HFFc6 (cell line): ENCODE measurements at regions not wholly inside any gene's neighbourhood (a gene's known extent, or its start where the extent isn't known, plus 50 kb on each side); places are given as distances from the start of the nearest gene placed in this dataset.

Source experiments
- DNase-seq: peaks from one replicate; pipeline ENCODE4 v3.0.0-alpha.2; 2018
- H3K27ac Mint-ChIP-seq: 2 replicates; pipeline ENCODE4 v1.8.0; 2020; ENCODE audit warnings: mild to moderate bottlenecking, mixed read lengths
- H3K27me3 Mint-ChIP-seq: 2 replicates; pipeline ENCODE4 v1.8.0; 2021; ENCODE audit warnings: mild to moderate bottlenecking, moderate library complexity, mixed read lengths; ENCODE audit not compliant: insufficient read depth
- H3K36me3 Mint-ChIP-seq: 2 replicates; pipeline ENCODE4 v1.8.0; 2021; ENCODE audit warnings: low read depth, mixed read lengths
- H3K4me1 Mint-ChIP-seq: 2 replicates; pipeline ENCODE4 v1.8.0; 2020; ENCODE audit warnings: low read depth, mixed read lengths
- H3K4me3 Mint-ChIP-seq: 2 replicates; pipeline ENCODE4 v1.8.0; 2020; ENCODE audit warnings: mild to moderate bottlenecking, moderate library complexity, mixed read lengths
- H3K9me3 Mint-ChIP-seq: 2 replicates; pipeline ENCODE4 v1.8.0; 2020; ENCODE audit warnings: mild to moderate bottlenecking, mixed read lengths
- TF ChIP-seq, protein P1 (sequence below): fragments of 200-600 bp; sonication (generic); IDR thresholded peaks from 2 replicates; pipeline ENCODE4 v1.5.0; 2021; ENCODE audit warnings: antibody characterized with exemption, mild to moderate bottlenecking

- H3K9me3 Mint-ChIP-seq: peaks cover 18% of the 10 kb centered on the region
- no peaks in the 10 kb centered on the region for H3K4me1 Mint-ChIP-seq
- H3K27me3 Mint-ChIP-seq: no peaks in the 10 kb centered on the region; the same call in 1 of the 2 replicates
- TF ChIP-seq, protein P1, sequence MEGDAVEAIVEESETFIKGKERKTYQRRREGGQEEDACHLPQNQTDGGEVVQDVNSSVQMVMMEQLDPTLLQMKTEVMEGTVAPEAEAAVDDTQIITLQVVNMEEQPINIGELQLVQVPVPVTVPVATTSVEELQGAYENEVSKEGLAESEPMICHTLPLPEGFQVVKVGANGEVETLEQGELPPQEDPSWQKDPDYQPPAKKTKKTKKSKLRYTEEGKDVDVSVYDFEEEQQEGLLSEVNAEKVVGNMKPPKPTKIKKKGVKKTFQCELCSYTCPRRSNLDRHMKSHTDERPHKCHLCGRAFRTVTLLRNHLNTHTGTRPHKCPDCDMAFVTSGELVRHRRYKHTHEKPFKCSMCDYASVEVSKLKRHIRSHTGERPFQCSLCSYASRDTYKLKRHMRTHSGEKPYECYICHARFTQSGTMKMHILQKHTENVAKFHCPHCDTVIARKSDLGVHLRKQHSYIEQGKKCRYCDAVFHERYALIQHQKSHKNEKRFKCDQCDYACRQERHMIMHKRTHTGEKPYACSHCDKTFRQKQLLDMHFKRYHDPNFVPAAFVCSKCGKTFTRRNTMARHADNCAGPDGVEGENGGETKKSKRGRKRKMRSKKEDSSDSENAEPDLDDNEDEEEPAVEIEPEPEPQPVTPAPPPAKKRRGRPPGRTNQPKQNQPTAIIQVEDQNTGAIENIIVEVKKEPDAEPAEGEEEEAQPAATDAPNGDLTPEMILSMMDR: no peak
- no peaks in the 10 kb centered on the region for H3K36me3 Mint-ChIP-seq
- no peak overlapping the region for H3K4me3 Mint-ChIP-seq
- no peak overlapping the region for H3K27ac Mint-ChIP-seq
- DNase-seq: no peak
Observed at GRCh38 chr16:35195173-35195863, 1735.9 kb downstream of the TP53TG3F start.

DNA sequence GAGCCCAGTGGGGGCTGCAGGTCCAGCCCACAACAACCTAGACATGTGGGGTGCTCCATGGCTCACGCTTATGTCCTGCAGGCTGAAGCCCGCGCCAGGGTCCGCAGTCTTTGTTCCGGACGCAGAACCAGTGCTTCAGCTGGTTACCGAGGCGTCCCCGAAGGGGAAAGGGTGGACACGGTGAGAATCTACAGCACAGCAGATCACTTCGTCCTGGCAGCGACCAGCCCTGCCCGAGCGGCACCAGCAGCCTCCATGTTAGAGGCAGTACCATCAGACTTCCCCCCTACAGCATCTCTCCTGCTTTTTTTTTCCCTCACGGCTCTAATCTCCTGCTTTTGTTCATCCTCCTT, 1736.4 kb downstream of the TP53TG3F start:
- Mint-ChIP-seq H3K36me3 (no peaks in the 10 kb centered on the region), H3K27me3 (no peaks in the 10 kb centered on the region; the same call in 1 of the 2 replicates), H3K9me3 (peaks cover 18% of the 10 kb centered on the region), H3K4me1 (no peaks in the 10 kb centered on the region), H3K4me3 (no peak overlapping the region), H3K27ac (no peak overlapping the region)
- no peak for DNase-seq
- TF ChIP-seq, protein P1: no peak

GRCh38 chr16:35196313-35196712, 1736.9 kb downstream of the TP53TG3F start:
- no peak overlapping the region for H3K4me3 Mint-ChIP-seq
- H3K27me3 Mint-ChIP-seq: no peaks in the 10 kb centered on the region; the same call in 1 of the 2 replicates
- no peak overlapping the region for H3K27ac Mint-ChIP-seq
- DNase-seq: no peak
- no peaks in the 10 kb centered on the region for H3K36me3 Mint-ChIP-seq
- no peaks in the 10 kb centered on the region for H3K4me1 Mint-ChIP-seq
- TF ChIP-seq, protein P1: no peak
- peaks cover 21% of the 10 kb centered on the region for H3K9me3 Mint-ChIP-seq

- no peak for DNase-seq
- Mint-ChIP-seq H3K4me1 (no peaks in the 10 kb centered on the region), H3K27ac (no peak overlapping the region), H3K9me3 (peaks cover 30% of the 10 kb centered on the region), H3K27me3 (no peaks in the 10 kb centered on the region; the same call in 1 of the 2 replicates), H3K4me3 (no peak overlapping the region), H3K36me3 (no peaks in the 10 kb centered on the region)
- TF ChIP-seq, protein P1: no peak
Observed at GRCh38 chr16:35197656-35198055, 1738.2 kb downstream of the TP53TG3F start.

DNA sequence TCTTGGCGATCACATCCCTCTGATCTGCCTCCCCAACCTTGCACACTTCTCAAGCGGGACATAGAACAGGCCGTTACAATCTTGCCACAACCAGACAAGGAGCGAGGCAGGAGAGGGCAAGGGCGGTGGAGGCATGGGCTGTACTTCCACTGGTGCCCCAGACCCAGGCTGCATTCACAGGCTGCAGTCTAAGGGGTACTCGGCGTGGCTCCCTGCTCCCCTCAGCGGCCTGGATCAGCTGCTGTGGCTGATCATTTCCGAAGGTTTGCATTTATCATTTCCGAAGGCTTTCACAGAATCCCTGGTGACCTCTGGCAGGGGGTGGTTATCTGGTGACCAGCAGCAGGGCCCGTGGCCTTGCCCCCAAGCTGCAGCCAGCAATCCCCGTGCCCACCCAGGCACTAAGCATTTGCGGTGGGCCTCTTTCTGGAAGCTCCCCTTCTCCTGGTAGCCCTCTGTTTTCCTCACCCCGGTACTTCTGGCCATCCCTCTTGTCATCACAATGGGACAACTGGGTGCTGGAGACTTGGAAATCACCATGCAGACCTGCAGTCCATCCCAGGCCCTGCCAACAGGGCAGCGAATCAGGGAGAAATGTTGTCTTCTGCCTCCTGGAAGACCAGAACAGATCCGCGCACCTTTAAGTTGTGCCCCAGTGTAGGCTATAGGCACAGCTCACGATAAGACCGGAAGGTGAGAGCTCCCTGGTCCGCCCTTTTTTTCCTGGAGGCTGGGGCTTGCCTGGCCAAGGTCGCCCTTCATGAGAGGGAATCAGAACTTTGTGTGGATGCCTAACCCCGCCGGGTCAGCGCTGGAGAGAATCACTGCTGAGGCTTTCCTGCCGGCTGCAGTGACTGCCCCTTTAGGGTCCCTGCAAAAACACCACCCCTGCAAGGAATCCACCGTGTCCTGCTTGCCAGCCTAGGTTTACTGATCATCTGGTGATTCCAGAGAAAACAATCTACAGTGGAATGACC, 1739.1 kb downstream of the TP53TG3F start:
- TF ChIP-seq, protein P1: no peak
- no peak overlapping the region for H3K27ac Mint-ChIP-seq
- H3K9me3 Mint-ChIP-seq: peaks cover 30% of the 10 kb centered on the region
- no peak for DNase-seq
- H3K27me3 Mint-ChIP-seq: no peaks in the 10 kb centered on the region; the same call in 1 of the 2 replicates
- no peaks in the 10 kb centered on the region for H3K4me1 Mint-ChIP-seq
- H3K4me3 Mint-ChIP-seq: no peak overlapping the region
- H3K36me3 Mint-ChIP-seq: no peaks in the 10 kb centered on the region
